Thyroid gland (tissue), 4 donors: ENCODE measurements at regions not wholly inside any gene's neighbourhood (a gene's known extent, or its start where the extent isn't known, plus 50 kb on each side); places are given as distances from the start of the nearest gene placed in this dataset.

Source experiments
- POLR2A ChIP-seq, 2 donors: fragments of 450-650 bp; IDR thresholded peaks; one replicate each; pipeline ENCODE4 v1.6.1; 2017; ENCODE audit warnings: antibody characterized with exemption in 2 of 2, mild to moderate bottlenecking in 2 of 2, moderate library complexity in 1 of 2
- TF ChIP-seq, protein P1 (sequence below), 6 experiments: fragments of 200-600 bp in 3 of 6; fragments of 450-650 bp in 3 of 6; sonication (generic) in 3 of 6; IDR thresholded peaks; one replicate each; pipeline ENCODE4 v1.5.1; 2016 to 2019; ENCODE audit warnings: antibody characterized with exemption in 6 of 6, mild to moderate bottlenecking in 2 of 6, inconsistent platforms in 1 of 6, moderate library complexity in 1 of 6

DNA sequence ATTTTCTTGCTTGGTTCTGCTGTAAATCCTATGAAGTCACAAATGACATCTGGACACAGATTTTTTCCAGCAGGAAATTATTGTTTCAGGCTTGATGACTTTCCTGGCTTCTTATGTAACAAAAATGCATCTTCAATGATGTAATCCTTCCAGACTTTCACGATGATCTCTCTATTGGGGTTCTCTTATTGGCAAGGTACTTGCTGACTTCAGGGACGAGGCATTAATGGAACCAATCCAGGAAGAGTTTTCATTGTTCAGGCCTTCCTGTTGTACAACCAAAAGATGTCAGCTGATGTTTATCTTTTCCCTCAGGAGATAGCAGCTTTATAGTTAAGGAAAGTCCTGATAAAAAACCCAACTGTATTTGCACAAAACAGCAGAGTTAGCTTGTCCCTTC lies 118.5 kb upstream of the MMS22L start:
- TF ChIP-seq, protein P1, sequence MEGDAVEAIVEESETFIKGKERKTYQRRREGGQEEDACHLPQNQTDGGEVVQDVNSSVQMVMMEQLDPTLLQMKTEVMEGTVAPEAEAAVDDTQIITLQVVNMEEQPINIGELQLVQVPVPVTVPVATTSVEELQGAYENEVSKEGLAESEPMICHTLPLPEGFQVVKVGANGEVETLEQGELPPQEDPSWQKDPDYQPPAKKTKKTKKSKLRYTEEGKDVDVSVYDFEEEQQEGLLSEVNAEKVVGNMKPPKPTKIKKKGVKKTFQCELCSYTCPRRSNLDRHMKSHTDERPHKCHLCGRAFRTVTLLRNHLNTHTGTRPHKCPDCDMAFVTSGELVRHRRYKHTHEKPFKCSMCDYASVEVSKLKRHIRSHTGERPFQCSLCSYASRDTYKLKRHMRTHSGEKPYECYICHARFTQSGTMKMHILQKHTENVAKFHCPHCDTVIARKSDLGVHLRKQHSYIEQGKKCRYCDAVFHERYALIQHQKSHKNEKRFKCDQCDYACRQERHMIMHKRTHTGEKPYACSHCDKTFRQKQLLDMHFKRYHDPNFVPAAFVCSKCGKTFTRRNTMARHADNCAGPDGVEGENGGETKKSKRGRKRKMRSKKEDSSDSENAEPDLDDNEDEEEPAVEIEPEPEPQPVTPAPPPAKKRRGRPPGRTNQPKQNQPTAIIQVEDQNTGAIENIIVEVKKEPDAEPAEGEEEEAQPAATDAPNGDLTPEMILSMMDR (IDR thresholded peaks at IDR 0.05) = no peak
- TF ChIP-seq POLR2A (IDR thresholded peaks at IDR 0.05) = no peak
